Activated CD8-positive, alpha-beta memory T cell treated with anti-CD3 and anti-CD28 coated beads for 36 hours (primary cell): ENCODE measurements at regions not wholly inside any gene's neighbourhood (a gene's known extent, or its start where the extent isn't known, plus 50 kb on each side); places are given as distances from the start of the nearest gene placed in this dataset.
"Not testable (repeated sequence)": the region's sequence is repeated elsewhere in the genome, so short reads cannot be mapped to it uniquely, and the experiment has no call there.

Experiments
- CTCF ChIA-PET: fragments of 350-600 bp; sonication (Branson Sonifier 250); formaldehyde crosslinking; loops from one replicate; lab custom pipeline; 2021; ENCODE audit warnings: antibody characterized with exemption; lab: Charles Lee
- POLR2A ChIA-PET: fragments of 350-600 bp; sonication (Branson Sonifier 250); formaldehyde crosslinking; loops from one replicate; lab custom pipeline; 2021; ENCODE audit warnings: antibody characterized with exemption; lab: Charles Lee

DNA sequence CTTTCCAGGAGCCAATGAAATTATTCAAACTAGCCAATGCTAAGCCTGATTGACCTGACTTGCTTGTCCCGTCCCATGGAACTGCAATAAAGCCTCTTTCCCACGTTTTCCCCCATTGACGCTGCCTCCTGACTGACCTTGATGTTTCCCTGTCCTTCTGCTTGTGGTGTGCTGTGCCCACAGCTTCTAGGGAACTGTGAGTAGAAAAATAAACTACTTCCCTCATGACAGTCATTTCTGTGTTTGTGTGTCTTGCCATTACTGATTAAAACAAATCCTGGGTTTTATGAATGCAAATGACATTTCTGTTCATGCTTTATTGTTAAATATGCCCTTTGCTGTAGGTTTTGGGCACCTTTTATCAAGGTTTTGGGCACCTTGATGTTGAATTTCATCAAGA lies 91.3 kb upstream of the ABI1 start:
- ChIA-PET CTCF (no interaction called here), POLR2A (no interaction called here)

DNA sequence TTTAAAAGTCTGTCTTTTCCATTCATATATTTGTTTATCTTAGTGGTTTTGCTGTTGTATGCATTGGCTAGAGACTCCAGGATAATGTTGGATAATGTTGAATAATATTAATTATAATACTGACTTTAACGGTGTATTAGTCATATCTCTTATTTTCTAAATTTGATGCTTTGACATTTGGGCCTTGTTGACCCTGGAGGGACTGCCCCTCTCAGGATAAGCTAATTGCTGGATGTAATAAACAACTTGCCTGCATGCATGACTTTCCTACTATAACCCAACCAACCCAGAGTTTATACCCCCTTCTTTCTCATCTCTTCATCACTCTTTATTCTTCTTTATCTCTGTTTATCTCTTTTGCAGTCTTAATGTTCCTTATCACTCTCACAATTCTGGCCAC lies 90.9 kb upstream of the ABI1 start:
- ChIA-PET POLR2A (no interaction called here), CTCF (no interaction called here)

DNA sequence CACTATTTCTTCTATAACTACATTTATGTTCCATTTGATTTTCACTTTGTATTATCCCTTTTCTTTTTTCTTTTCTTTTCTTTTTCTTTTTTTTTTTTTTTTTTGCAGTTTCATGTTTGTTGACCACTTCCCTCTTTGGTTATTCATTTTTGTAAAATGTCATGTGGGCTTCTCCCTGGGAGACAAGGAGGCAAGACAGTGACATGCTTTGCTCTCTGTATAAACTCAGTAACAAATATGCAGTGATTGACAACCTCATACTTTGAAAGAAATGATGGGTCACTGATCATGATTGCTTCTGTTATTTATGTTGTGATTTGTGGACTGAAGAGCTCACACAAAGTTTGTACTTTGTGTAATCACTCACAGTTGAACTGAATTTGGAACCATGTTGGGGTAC lies 90.2 kb upstream of the ABI1 start:
- ChIA-PET CTCF (no interaction called here), POLR2A (no interaction called here)

DNA sequence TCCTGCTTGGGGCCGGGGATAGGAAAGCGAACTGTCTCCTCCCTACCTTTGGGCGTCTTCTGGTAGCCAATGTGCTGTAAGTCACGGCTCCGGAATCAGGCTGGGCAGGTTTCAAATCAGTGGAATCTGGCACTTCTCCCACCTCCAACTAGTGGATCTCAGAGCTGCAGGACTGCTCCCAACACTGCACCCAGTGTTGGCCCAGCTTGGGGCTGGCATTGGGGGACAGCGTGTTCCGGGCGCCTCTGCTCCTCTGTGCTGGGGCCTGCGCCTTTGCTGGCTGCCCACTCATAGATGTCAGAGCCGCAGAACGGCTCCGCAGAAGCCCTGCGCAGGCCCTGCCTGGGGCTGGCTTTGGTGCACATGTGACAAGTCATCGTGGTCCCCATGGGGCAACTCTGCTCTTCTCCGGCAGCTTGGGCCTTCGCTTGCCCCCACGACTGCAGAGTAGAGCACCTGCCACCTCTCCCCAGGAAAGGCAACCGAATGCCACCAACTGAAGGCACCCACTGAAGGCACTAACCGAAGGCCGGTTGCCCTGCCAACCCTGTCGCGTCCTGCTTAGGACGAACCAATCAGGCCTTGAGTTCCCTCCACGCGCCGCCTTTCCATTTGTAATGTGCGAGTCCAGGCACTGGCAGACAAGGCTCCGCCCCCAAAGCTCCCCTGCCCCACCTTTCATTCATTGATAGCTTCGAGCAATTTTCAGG lies 85.5 kb upstream of the ABI1 start:
- CTCF ChIA-PET, result no interaction called here

GRCh38 chr10:26944261-26944882 lies 83.6 kb upstream of the ABI1 start:
- ChIA-PET POLR2A (no interaction called here), CTCF (interaction anchor here (0.6 kb wide), 1 partner anchor 15 kb away, joined by 3 read pairs; no protein-coding TSS in a partner anchor)

More for the DNA sequence above, 85.5 kb upstream of the ABI1 start:
- POLR2A ChIA-PET, result no interaction called here

GRCh38 chr10:26939962-26940354 lies 79.2 kb upstream of the ABI1 start:
- ChIA-PET POLR2A (no interaction called here), CTCF (no interaction called here)

- POLR2A ChIA-PET, result interaction anchor here (0.6 kb wide), 1 partner anchor 93 kb away, joined by 5 read pairs; no protein-coding TSS in a partner anchor
- CTCF ChIA-PET, result no interaction called here
Observed at GRCh38 chr10:26939290-26939961, 78.7 kb upstream of the ABI1 start.

DNA sequence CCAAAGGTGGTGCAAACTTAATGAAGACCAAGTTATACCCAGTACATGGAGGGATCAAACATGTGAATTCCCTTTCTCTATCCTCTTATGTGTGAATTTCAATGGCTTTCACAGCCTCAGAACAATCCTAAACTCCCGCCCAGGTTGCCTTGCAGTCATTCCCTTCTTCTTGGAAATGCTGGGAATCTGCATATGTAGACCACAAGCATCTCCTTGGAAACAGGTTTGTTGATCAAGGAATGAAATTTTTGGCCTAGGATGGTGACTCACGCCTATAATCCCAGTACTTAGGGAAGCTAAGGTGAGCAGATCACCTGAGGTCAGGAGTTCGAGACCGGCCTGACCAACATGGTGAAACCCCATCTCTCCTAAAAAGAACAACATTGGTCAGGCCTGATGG lies 77.8 kb upstream of the ABI1 start:
- CTCF ChIA-PET, result no interaction called here

GRCh38 chr10:26937371-26937770 lies 76.6 kb upstream of the ABI1 start:
- POLR2A ChIA-PET, result no interaction called here
- CTCF ChIA-PET, result no interaction called here

More for the DNA sequence above, 77.8 kb upstream of the ABI1 start:
- POLR2A ChIA-PET, result no interaction called here

GRCh38 chr10:26934190-26934589 lies 73.4 kb upstream of the ABI1 start:
- CTCF ChIA-PET, result interaction anchor here (0.6 kb wide), 1 partner anchor 177 kb away, joined by 4 read pairs; no protein-coding TSS in a partner anchor
- POLR2A ChIA-PET, result not testable (repeated sequence)

DNA sequence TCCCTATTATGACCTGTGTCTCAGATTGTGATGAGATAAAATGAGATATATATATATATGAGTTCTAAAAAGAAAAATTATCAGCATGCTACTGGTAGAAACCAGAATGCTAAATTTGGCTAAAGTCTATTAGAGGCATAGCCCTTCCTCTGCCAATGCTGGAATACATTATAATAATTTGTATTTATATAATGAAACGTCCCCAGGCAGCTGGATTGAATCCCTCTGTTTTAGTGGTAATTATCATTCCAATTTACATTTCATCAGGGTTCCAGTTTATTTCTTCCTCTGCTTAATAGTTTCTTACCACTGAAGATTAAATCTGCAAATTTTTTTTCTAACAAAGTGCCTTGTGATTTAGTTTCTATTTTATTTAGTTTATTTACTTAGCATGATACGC lies 71.8 kb upstream of the ABI1 start:
- CTCF ChIA-PET, result no interaction called here
- POLR2A ChIA-PET, result no interaction called here

DNA sequence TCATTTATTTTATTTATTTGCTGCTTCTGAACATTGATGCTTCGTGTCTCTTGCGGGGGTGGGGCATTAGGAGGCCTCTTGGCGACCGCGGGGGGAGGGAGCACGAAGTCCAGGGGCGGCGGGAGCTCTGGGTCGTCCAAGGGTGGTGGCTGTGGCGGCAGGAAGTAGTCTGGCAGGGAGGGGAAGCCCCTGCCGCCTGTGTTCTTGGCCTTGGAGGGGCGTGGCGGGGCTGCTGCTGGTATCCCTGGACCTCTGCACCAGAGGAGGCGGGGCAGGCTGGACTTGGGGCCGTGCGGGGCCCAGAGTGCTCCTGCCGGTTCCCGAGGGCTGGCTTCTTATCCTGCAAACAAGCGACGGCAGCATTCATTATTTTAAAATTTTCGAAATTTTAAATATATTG lies 70.5 kb upstream of the ABI1 start:
- ChIA-PET POLR2A (no interaction called here), CTCF (no interaction called here)

DNA sequence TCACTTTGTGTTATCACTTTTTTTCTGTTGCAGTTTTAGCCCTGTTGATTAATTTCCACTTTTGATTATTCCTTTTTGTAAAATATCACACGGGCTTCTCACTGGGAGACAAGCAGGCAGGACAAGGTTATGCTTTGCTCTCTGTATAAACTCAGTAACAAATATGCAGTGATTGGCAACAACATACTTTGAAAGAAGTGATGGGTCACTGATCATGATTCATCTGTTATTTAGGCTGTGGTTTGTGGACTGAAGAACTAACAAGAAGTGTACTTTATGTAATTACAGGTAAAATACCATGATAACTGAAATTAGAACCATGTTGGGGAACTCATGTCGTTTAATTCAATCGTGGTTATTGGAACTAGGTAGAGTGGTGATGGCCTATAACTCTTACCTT lies 62.1 kb upstream of the ABI1 start:
- CTCF ChIA-PET, POLR2A ChIA-PET: not testable (repeated sequence)

- CTCF ChIA-PET, POLR2A ChIA-PET: not testable (repeated sequence)
Observed at GRCh38 chr10:26919156-26919860, 58.5 kb upstream of the ABI1 start.

DNA sequence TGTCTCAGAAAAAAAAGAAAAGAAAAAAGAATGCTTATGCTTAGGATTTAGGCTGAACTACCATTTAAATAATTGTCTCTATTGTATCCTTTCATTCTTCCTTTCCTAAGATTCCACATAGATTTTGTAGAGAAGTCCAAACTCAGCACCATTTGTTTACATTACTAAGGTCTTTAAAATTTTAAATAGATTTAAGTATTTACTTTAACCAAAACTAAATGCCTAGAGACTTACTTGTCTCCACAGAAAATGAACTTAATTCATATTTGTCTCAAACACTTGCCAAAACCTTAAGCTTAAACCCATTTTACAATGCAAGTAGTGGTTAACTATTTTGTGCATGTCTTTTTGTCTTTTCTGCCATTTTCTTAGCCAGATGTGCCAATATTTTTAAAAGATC lies 54.1 kb upstream of the ABI1 start:
- ChIA-PET POLR2A (no interaction called here), CTCF (interaction anchor here (0.7 kb wide), 1 partner anchor 9 kb away, joined by 3 read pairs; no protein-coding TSS in a partner anchor)

DNA sequence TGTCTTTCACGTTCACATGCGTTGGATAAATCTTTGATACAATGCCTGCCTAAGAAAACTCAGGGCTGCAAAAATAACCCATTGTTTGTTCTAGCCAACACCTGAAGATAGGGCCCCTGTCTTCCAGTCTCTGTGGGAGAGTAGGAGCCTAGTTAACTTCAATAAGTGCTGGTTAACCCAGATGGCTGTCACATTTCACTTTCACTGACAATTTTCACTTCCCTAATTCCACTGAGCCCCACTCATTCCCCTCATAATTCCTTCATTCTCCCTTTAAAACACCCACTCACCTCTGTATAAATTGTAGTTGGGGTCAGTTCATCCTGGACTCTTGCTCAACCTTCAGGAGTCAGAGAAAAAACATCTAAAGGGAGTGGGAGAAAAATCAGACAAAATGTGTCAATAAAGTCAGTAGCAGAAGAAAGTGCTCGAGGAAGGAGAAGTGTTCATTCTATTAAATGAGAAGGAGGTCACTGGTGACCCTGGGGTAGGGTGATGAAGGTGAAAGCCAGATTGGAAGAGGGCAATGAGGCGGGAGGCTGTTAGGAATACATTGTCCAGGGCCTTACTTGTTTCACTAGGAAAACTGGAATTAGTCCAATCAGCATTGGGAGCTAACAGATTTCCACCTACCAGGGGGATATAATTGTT lies 51.2 kb upstream of the ABI1 start:
- POLR2A ChIA-PET, result no interaction called here
- CTCF ChIA-PET, result no interaction called here
